ENCODE measurements at regions not wholly inside any gene's neighbourhood (a gene's known extent, or its start where the extent isn't known, plus 50 kb on each side); places are given as distances from the start of the nearest gene placed in this dataset.

- no peaks in the 10 kb centered on the region for H3K36me3 ChIP-seq
- H3K9me3 ChIP-seq: peaks cover 0 to 8% (median 0%) of the 10 kb centered on the region in 12 donors
- ATAC-seq (no peak), DNase-seq (no peak)
- TF ChIP-seq CTCF (IDR thresholded peaks at IDR 0.05) (no peak), POLR2A (IDR thresholded peaks at IDR 0.05) (no peak)
- H3K27me3 ChIP-seq: no peaks in the 10 kb centered on the region
- WGBS, 4 donors: 51 to 55% (median 54%) methylated on average over 5 of the region's 5 CpGs
- no peak overlapping the region for H3K27ac ChIP-seq
- intact Hi-C loops (cut with DNase I): no loop called here
- H3K4me1 ChIP-seq: peaks cover 0 to 4% (median 0%) of the 10 kb centered on the region in 12 donors
- no peak overlapping the region for H3K4me3 ChIP-seq
Measured at GRCh38 chr11:113634940-113635575, 71.0 kb downstream of the TMPRSS5 start.

GRCh38 chr11:113632981-113633380 is 73.1 kb downstream of the TMPRSS5 start:
- peaks cover 0 to 3% (median 0%) of the 10 kb centered on the region in 9 donors for H3K27me3 ChIP-seq
- no peak overlapping the region for H3K4me3 ChIP-seq
- no peak for TF ChIP-seq POLR2A (IDR thresholded peaks at IDR 0.05)
- no peak for TF ChIP-seq CTCF (IDR thresholded peaks at IDR 0.05)
- ATAC-seq (peak in 2 of 4 donors; percentile 22 to 24), DNase-seq (no peak)
- intact Hi-C loops (cut with DNase I): no loop called here
- no peak overlapping the region for H3K27ac ChIP-seq
- peaks cover 0 to 8% (median 0%) of the 10 kb centered on the region in 12 donors for H3K9me3 ChIP-seq
- H3K4me1 ChIP-seq: peaks cover 0 to 4% (median 0%) of the 10 kb centered on the region in 12 donors
- H3K36me3 ChIP-seq: no peaks in the 10 kb centered on the region
- WGBS, 4 donors: 33 to 45% (median 37%) methylated on average over 2 of the region's 2 CpGs

- no peak overlapping the region for H3K4me3 ChIP-seq
- H3K9me3 ChIP-seq: no peaks in the 10 kb centered on the region
- DNase-seq (no peak), ATAC-seq (no peak)
- TF ChIP-seq CTCF (IDR thresholded peaks at IDR 0.05) (no peak), POLR2A (IDR thresholded peaks at IDR 0.05) (no peak)
- H3K4me1 ChIP-seq: peaks cover 0 to 4% (median 0%) of the 10 kb centered on the region in 12 donors
- WGBS, 4 donors: 86 to 91% (median 87%) methylated on average over 8 of the region's 8 CpGs
- intact Hi-C loops (cut with DNase I): loop anchor here in 1 of 10 donors (10.0 kb wide), 1 partner anchor 65 kb away; no protein-coding TSS in a partner anchor
- H3K27ac ChIP-seq: no peak overlapping the region
- H3K36me3 ChIP-seq: no peaks in the 10 kb centered on the region
- H3K27me3 ChIP-seq: peaks cover 0 to 3% (median 0%) of the 10 kb centered on the region in 9 donors
Measured at GRCh38 chr11:113629562-113629961, 76.5 kb downstream of the TMPRSS5 start.

- no peak overlapping the region for H3K4me3 ChIP-seq
- intact Hi-C loops (cut with DNase I): loop anchor here in 1 of 10 donors (10.0 kb wide), 1 partner anchor 64 kb away; no protein-coding TSS in a partner anchor
Measured at GRCh38 chr11:113628912-113629311, 77.2 kb downstream of the TMPRSS5 start.

More at GRCh38 chr11:113628912-113629311, 77.2 kb downstream of the TMPRSS5 start:
- Histone ChIP-seq H3K9me3 (no peaks in the 10 kb centered on the region), H3K4me1 (peaks cover 0 to 4% (median 0%) of the 10 kb centered on the region in 12 donors), H3K27ac (no peak overlapping the region), H3K27me3 (peaks cover 0 to 3% (median 0%) of the 10 kb centered on the region in 9 donors), H3K36me3 (no peaks in the 10 kb centered on the region)
- WGBS, 4 donors: 48 to 68% (median 55%) methylated on average over 2 of the region's 2 CpGs
- no peak for TF ChIP-seq POLR2A (IDR thresholded peaks at IDR 0.05)
- no peak for TF ChIP-seq CTCF (IDR thresholded peaks at IDR 0.05)
- DNase-seq: no peak
- no peak for ATAC-seq

All from heart left ventricle (tissue), 16 donors.